ENCODE measurements at regions not wholly inside any gene's neighbourhood (a gene's known extent, or its start where the extent isn't known, plus 50 kb on each side); places are given as distances from the start of the nearest gene placed in this dataset.

GRCh38 chr6:109230453-109230852, 135.1 kb downstream of the CEP57L1 start:
- DNase-seq (ENCODE audit: unreplicated experiment), result no peak
- intact Hi-C loops (cut with micrococcal nuclease), result no loop called here
- Mint-ChIP-seq H3K27me3 (ENCODE audit: insufficient read depth, unreplicated experiment) (no peaks in the 10 kb centered on the region), H3K4me3 (ENCODE audit: unreplicated experiment) (no peak overlapping the region), H3K9me3 (ENCODE audit: unreplicated experiment) (no peaks in the 10 kb centered on the region), H3K36me3 (ENCODE audit: insufficient read depth, unreplicated experiment) (no peaks in the 10 kb centered on the region), H3K4me1 (ENCODE audit: insufficient read depth, unreplicated experiment) (peaks cover 6% of the 10 kb centered on the region), H3K27ac (ENCODE audit: low read depth, unreplicated experiment) (no peak overlapping the region)
- ChIA-PET CTCF (interaction anchor here (0.5 to 1.8 kb wide), 3 partner anchors 11 to 106 kb away, joined by 3 to 6 read pairs (median 4); no protein-coding TSS in a partner anchor), POLR2A (no interaction called here)
- BruUV-seq (replicated peaks), result no TSS peak
- TF ChIP-seq CTCF (IDR thresholded peaks at IDR 0.05; ENCODE audit: unreplicated experiment), result no peak

- no peaks in the 10 kb centered on the region for H3K36me3 Mint-ChIP-seq (ENCODE audit: insufficient read depth, unreplicated experiment)
- no peaks in the 10 kb centered on the region for H3K9me3 Mint-ChIP-seq (ENCODE audit: unreplicated experiment)
- H3K27me3 Mint-ChIP-seq (ENCODE audit: insufficient read depth, unreplicated experiment), result no peaks in the 10 kb centered on the region
- no peak for TF ChIP-seq CTCF (IDR thresholded peaks at IDR 0.05; ENCODE audit: unreplicated experiment)
- ChIA-PET POLR2A (interaction anchor here (0.7 kb wide), 1 partner anchor 1231 kb away, joined by 3 read pairs; no protein-coding TSS in a partner anchor), CTCF (interaction anchor here (1.8 kb wide), 1 partner anchor 42 kb away, joined by 6 read pairs; no protein-coding TSS in a partner anchor)
- BruUV-seq (replicated peaks), result no TSS peak
- H3K4me1 Mint-ChIP-seq (ENCODE audit: insufficient read depth, unreplicated experiment), result peaks cover 6% of the 10 kb centered on the region
- no peak for DNase-seq (ENCODE audit: unreplicated experiment)
- H3K27ac Mint-ChIP-seq (ENCODE audit: low read depth, unreplicated experiment), result no peak overlapping the region
- intact Hi-C loops (cut with micrococcal nuclease), result no loop called here
- H3K4me3 Mint-ChIP-seq (ENCODE audit: unreplicated experiment), result no peak overlapping the region
These were observed 134.2 kb downstream of the CEP57L1 start for GRCh38 chr6:109229536-109229935.

GRCh38 chr6:109227646-109228045, 132.3 kb downstream of the CEP57L1 start:
- Mint-ChIP-seq H3K9me3 (ENCODE audit: unreplicated experiment) (no peaks in the 10 kb centered on the region), H3K27me3 (ENCODE audit: insufficient read depth, unreplicated experiment) (no peaks in the 10 kb centered on the region), H3K36me3 (ENCODE audit: insufficient read depth, unreplicated experiment) (no peaks in the 10 kb centered on the region), H3K27ac (ENCODE audit: low read depth, unreplicated experiment) (no peak overlapping the region), H3K4me1 (ENCODE audit: insufficient read depth, unreplicated experiment) (peaks cover 6% of the 10 kb centered on the region), H3K4me3 (ENCODE audit: unreplicated experiment) (no peak overlapping the region)
- POLR2A ChIA-PET, result interaction anchor here (1.0 kb wide), 1 partner anchor 25 kb away, joined by 3 read pairs; no protein-coding TSS in a partner anchor
- CTCF ChIA-PET, result interaction anchor here (0.6 kb wide), 1 partner anchor 32 kb away, joined by 3 read pairs; no protein-coding TSS in a partner anchor
- BruUV-seq (replicated peaks), result no TSS peak
- intact Hi-C loops (cut with micrococcal nuclease), result no loop called here
- TF ChIP-seq CTCF (IDR thresholded peaks at IDR 0.05; ENCODE audit: unreplicated experiment), result no peak
- DNase-seq (ENCODE audit: unreplicated experiment), result no peak

GRCh38 chr6:109226353-109226752, 131.0 kb downstream of the CEP57L1 start:
- BruUV-seq (replicated peaks), result no TSS peak
- Mint-ChIP-seq H3K4me1 (ENCODE audit: insufficient read depth, unreplicated experiment) (peaks cover 6% of the 10 kb centered on the region), H3K4me3 (ENCODE audit: unreplicated experiment) (no peak overlapping the region), H3K27ac (ENCODE audit: low read depth, unreplicated experiment) (no peak overlapping the region), H3K9me3 (ENCODE audit: unreplicated experiment) (no peaks in the 10 kb centered on the region), H3K36me3 (ENCODE audit: insufficient read depth, unreplicated experiment) (no peaks in the 10 kb centered on the region), H3K27me3 (ENCODE audit: insufficient read depth, unreplicated experiment) (no peaks in the 10 kb centered on the region)
- intact Hi-C loops (cut with micrococcal nuclease), result no loop called here
- no peak for TF ChIP-seq CTCF (IDR thresholded peaks at IDR 0.05; ENCODE audit: unreplicated experiment)
- no peak for DNase-seq (ENCODE audit: unreplicated experiment)
- POLR2A ChIA-PET, result no interaction called here
- CTCF ChIA-PET, result no interaction called here
